ENCODE measurements at regions not wholly inside any gene's neighbourhood (a gene's known extent, or its start where the extent isn't known, plus 50 kb on each side); places are given as distances from the start of the nearest gene placed in this dataset.

- Histone ChIP-seq H3K4me3 (ENCODE audit: low read length) (no peak overlapping the region), H3K9me3 (replicated peaks; ENCODE audit: insufficient read depth, low read length) (no peaks in the 10 kb centered on the region), H3K27me3 (replicated peaks; ENCODE audit: insufficient read depth, low read length) (no peaks in the 10 kb centered on the region), H3K27ac (ENCODE audit: low read length) (no peak overlapping the region), H3K9ac (ENCODE audit: low read length) (no peak overlapping the region), H3K9me2 (replicated peaks; ENCODE audit: insufficient read depth, low read length) (no peaks in the 10 kb centered on the region), H4K20me1 (ENCODE audit: insufficient read depth, low read length) (no peaks in the 10 kb centered on the region), H2AFZ (ENCODE audit: low read length) (no peak overlapping the region), H3F3A (ENCODE audit: insufficient read depth, low read length) (no peaks in the 10 kb centered on the region), H3K4me1 (ENCODE audit: low read length) (no peaks in the 10 kb centered on the region), H3K4me2 (ENCODE audit: low read depth, low read length) (no peak overlapping the region), H3K79me2 (ENCODE audit: low read length) (no peaks in the 10 kb centered on the region), H3K36me3 (replicated peaks; ENCODE audit: insufficient read depth, low read length) (no peaks in the 10 kb centered on the region)
- no peak for TF ChIP-seq CTCF (IDR thresholded peaks at IDR 0.05; ENCODE audit: low read length)
- TF ChIP-seq EZH2 (optimal IDR thresholded peaks at IDR 0.05; ENCODE audit: low read depth, low read length): no peak
- TF ChIP-seq EZH2phosphoT487 (IDR thresholded peaks at IDR 0.05; ENCODE audit: low read length): no peak
- DNase-seq: no peak
These were observed 138.8 kb upstream of the LAMA2 start for GRCh38 chr6:128743974-128744765.

GRCh38 chr6:128742900-128743299 is 140.0 kb upstream of the LAMA2 start:
- no peak overlapping the region for H3K4me3 ChIP-seq (ENCODE audit: low read length)
- H3K27me3 ChIP-seq (replicated peaks; ENCODE audit: insufficient read depth, low read length): no peaks in the 10 kb centered on the region
- H3K9ac ChIP-seq (ENCODE audit: low read length): no peak overlapping the region
- no peak overlapping the region for H2AFZ ChIP-seq (ENCODE audit: low read length)
- H3F3A ChIP-seq (ENCODE audit: insufficient read depth, low read length): no peaks in the 10 kb centered on the region
- H3K4me1 ChIP-seq (ENCODE audit: low read length): no peaks in the 10 kb centered on the region
- H3K9me3 ChIP-seq (replicated peaks; ENCODE audit: insufficient read depth, low read length): no peaks in the 10 kb centered on the region
- no peaks in the 10 kb centered on the region for H3K9me2 ChIP-seq (replicated peaks; ENCODE audit: insufficient read depth, low read length)
- no peaks in the 10 kb centered on the region for H3K36me3 ChIP-seq (replicated peaks; ENCODE audit: insufficient read depth, low read length)
- H3K4me2 ChIP-seq (ENCODE audit: low read depth, low read length): no peak overlapping the region
- no peak overlapping the region for H3K27ac ChIP-seq (ENCODE audit: low read length)
- no peak for DNase-seq
- H3K79me2 ChIP-seq (ENCODE audit: low read length): no peaks in the 10 kb centered on the region
- TF ChIP-seq EZH2phosphoT487 (IDR thresholded peaks at IDR 0.05; ENCODE audit: low read length) (no peak), EZH2 (optimal IDR thresholded peaks at IDR 0.05; ENCODE audit: low read depth, low read length) (no peak), CTCF (IDR thresholded peaks at IDR 0.05; ENCODE audit: low read length) (no peak)
- no peaks in the 10 kb centered on the region for H4K20me1 ChIP-seq (ENCODE audit: insufficient read depth, low read length)

GRCh38 chr6:128740951-128741350 is 142.0 kb upstream of the LAMA2 start:
- H3K36me3 ChIP-seq (replicated peaks; ENCODE audit: insufficient read depth, low read length): no peaks in the 10 kb centered on the region
- no peak overlapping the region for H3K9ac ChIP-seq (ENCODE audit: low read length)
- DNase-seq: no peak
- H3K27me3 ChIP-seq (replicated peaks; ENCODE audit: insufficient read depth, low read length): no peaks in the 10 kb centered on the region
- H3K27ac ChIP-seq (ENCODE audit: low read length): no peak overlapping the region
- H3F3A ChIP-seq (ENCODE audit: insufficient read depth, low read length): no peaks in the 10 kb centered on the region
- no peak overlapping the region for H3K4me2 ChIP-seq (ENCODE audit: low read depth, low read length)
- H2AFZ ChIP-seq (ENCODE audit: low read length): no peak overlapping the region
- no peaks in the 10 kb centered on the region for H3K79me2 ChIP-seq (ENCODE audit: low read length)
- no peaks in the 10 kb centered on the region for H3K4me1 ChIP-seq (ENCODE audit: low read length)
- H4K20me1 ChIP-seq (ENCODE audit: insufficient read depth, low read length): no peaks in the 10 kb centered on the region
- H3K9me3 ChIP-seq (replicated peaks; ENCODE audit: insufficient read depth, low read length): no peaks in the 10 kb centered on the region
- H3K4me3 ChIP-seq (ENCODE audit: low read length): no peak overlapping the region
- no peak for TF ChIP-seq EZH2phosphoT487 (IDR thresholded peaks at IDR 0.05; ENCODE audit: low read length)
- no peak for TF ChIP-seq EZH2 (optimal IDR thresholded peaks at IDR 0.05; ENCODE audit: low read depth, low read length)
- TF ChIP-seq CTCF (IDR thresholded peaks at IDR 0.05; ENCODE audit: low read length): no peak
- H3K9me2 ChIP-seq (replicated peaks; ENCODE audit: insufficient read depth, low read length): no peaks in the 10 kb centered on the region

Measured in MM.1S (cell line).